ENCODE measurements at regions not wholly inside any gene's neighbourhood (a gene's known extent, or its start where the extent isn't known, plus 50 kb on each side); places are given as distances from the start of the nearest gene placed in this dataset.

GRCh38 chr1:63198871-63199394, 123.4 kb upstream of the FOXD3 start:
- no peaks in the 10 kb centered on the region for H3K36me3 ChIP-seq (ENCODE audit: control insufficient read depth in 1 of 2, insufficient read depth in 2 of 2, low read length in 2 of 2)
- no peaks in the 10 kb centered on the region for H3K9me3 ChIP-seq (ENCODE audit: control insufficient read depth in 1 of 2, insufficient read depth in 1 of 2, low read depth in 1 of 2, low read length in 2 of 2)
- intact Hi-C loops (cut with micrococcal nuclease): loop anchor here (1.0 kb wide), 1 partner anchor 17 kb away; no protein-coding TSS in a partner anchor
- DNase-seq (ENCODE audit: low read depth, low spot score) (no peak), ATAC-seq (no peak)
- H3K9me2 ChIP-seq (ENCODE audit: insufficient read depth): no peaks in the 10 kb centered on the region
- no peak overlapping the region for H3K4me2 ChIP-seq (ENCODE audit: low read length)
- no peak overlapping the region for H3K9ac ChIP-seq (ENCODE audit: low read length)
- no peaks in the 10 kb centered on the region for H4K20me1 ChIP-seq (ENCODE audit: insufficient read depth)
- H3K4me1 ChIP-seq (ENCODE audit: control insufficient read depth in 1 of 2, insufficient read depth in 2 of 2, low read length in 2 of 2): no peaks in the 10 kb centered on the region
- no peaks in the 10 kb centered on the region for H3K79me2 ChIP-seq (ENCODE audit: insufficient read depth, low read length)
- no TSS peak for BruUV-seq (replicated peaks)
- no peak overlapping the region for H3K27ac ChIP-seq (ENCODE audit: low read depth, low read length)
- no peak overlapping the region for H3K4me3 ChIP-seq (replicated peaks in 1 of 2; ENCODE audit: low read depth in 1 of 2, low read length in 2 of 2)
- H3K27me3 ChIP-seq (ENCODE audit: insufficient read depth, low read length): no peaks in the 10 kb centered on the region
- ChIA-PET POLR2A (no interaction called here), CTCF (no interaction called here), RAD21 (ENCODE audit: low non-redundant PET in 1 of 2, low total read pairs in 2 of 2, uncharacterized antibody in 2 of 2, unreplicated experiment in 2 of 2) (no interaction called here)
- TF ChIP-seq YY1 (IDR thresholded peaks at IDR 0.05; ENCODE audit: extremely low read depth, insufficient replicate concordance, low read depth, low read length): no peak
- TF ChIP-seq, protein P1, sequence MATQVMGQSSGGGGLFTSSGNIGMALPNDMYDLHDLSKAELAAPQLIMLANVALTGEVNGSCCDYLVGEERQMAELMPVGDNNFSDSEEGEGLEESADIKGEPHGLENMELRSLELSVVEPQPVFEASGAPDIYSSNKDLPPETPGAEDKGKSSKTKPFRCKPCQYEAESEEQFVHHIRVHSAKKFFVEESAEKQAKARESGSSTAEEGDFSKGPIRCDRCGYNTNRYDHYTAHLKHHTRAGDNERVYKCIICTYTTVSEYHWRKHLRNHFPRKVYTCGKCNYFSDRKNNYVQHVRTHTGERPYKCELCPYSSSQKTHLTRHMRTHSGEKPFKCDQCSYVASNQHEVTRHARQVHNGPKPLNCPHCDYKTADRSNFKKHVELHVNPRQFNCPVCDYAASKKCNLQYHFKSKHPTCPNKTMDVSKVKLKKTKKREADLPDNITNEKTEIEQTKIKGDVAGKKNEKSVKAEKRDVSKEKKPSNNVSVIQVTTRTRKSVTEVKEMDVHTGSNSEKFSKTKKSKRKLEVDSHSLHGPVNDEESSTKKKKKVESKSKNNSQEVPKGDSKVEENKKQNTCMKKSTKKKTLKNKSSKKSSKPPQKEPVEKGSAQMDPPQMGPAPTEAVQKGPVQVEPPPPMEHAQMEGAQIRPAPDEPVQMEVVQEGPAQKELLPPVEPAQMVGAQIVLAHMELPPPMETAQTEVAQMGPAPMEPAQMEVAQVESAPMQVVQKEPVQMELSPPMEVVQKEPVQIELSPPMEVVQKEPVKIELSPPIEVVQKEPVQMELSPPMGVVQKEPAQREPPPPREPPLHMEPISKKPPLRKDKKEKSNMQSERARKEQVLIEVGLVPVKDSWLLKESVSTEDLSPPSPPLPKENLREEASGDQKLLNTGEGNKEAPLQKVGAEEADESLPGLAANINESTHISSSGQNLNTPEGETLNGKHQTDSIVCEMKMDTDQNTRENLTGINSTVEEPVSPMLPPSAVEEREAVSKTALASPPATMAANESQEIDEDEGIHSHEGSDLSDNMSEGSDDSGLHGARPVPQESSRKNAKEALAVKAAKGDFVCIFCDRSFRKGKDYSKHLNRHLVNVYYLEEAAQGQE (IDR thresholded peaks at IDR 0.05; ENCODE audit: low read depth): no peak
- no peak for TF ChIP-seq ZNF274 (IDR thresholded peaks at IDR 0.05; ENCODE audit: low read depth, low read length)
- TF ChIP-seq MAX (IDR thresholded peaks at IDR 0.05): no peak
- TF ChIP-seq CEBPB (IDR thresholded peaks at IDR 0.05; ENCODE audit: low read depth): no peak
- no peak for TF ChIP-seq POLR2AphosphoS5 (IDR thresholded peaks at IDR 0.05; ENCODE audit: low read depth, low read length)
- no peak overlapping the region for H2AFZ ChIP-seq (ENCODE audit: low read depth, low read length, poor library complexity, severe bottlenecking)
